ENCODE measurements at regions not wholly inside any gene's neighbourhood (a gene's known extent, or its start where the extent isn't known, plus 50 kb on each side); places are given as distances from the start of the nearest gene placed in this dataset.

DNA sequence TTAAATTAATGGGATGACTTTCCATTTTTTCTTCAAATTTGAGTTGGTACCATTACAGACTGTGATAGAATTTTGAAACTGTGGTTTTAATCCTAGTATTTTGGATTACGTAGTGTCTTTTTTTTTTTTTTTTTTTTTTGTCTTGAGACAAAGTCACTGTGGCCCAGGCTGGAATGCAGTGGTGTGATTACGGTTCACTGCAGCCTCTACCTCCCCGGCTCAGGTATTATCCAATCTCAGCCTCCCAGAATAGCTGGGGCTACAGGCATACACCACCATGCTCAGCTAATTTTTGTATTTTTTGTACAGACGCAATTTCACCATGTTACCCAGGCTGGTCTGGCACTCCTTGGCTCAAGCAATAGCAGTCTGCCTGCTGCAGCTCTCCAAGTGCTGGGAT is 87.1 kb downstream of the SOX4 start:
- Histone ChIP-seq H3K27ac (no peak overlapping the region), H3K4me3 (ENCODE audit: low read depth, low read length) (no peak overlapping the region), H3K4me2 (ENCODE audit: low read length) (no peak overlapping the region), H3K9me3 (ENCODE audit: control insufficient read depth, low read length) (no peaks in the 10 kb centered on the region), H3K79me2 (no peaks in the 10 kb centered on the region), H3K27me3 (ENCODE audit: control insufficient read depth, insufficient read depth, low read length) (no peaks in the 10 kb centered on the region), H3K36me3 (ENCODE audit: control insufficient read depth, insufficient read depth, low read length) (no peaks in the 10 kb centered on the region), H2AFZ (no peak overlapping the region), H3K4me1 (no peaks in the 10 kb centered on the region), H3K9ac (no peak overlapping the region)
- TF ChIP-seq, protein P1, sequence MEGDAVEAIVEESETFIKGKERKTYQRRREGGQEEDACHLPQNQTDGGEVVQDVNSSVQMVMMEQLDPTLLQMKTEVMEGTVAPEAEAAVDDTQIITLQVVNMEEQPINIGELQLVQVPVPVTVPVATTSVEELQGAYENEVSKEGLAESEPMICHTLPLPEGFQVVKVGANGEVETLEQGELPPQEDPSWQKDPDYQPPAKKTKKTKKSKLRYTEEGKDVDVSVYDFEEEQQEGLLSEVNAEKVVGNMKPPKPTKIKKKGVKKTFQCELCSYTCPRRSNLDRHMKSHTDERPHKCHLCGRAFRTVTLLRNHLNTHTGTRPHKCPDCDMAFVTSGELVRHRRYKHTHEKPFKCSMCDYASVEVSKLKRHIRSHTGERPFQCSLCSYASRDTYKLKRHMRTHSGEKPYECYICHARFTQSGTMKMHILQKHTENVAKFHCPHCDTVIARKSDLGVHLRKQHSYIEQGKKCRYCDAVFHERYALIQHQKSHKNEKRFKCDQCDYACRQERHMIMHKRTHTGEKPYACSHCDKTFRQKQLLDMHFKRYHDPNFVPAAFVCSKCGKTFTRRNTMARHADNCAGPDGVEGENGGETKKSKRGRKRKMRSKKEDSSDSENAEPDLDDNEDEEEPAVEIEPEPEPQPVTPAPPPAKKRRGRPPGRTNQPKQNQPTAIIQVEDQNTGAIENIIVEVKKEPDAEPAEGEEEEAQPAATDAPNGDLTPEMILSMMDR (IDR thresholded peaks at IDR 0.05) = no peak

DNA sequence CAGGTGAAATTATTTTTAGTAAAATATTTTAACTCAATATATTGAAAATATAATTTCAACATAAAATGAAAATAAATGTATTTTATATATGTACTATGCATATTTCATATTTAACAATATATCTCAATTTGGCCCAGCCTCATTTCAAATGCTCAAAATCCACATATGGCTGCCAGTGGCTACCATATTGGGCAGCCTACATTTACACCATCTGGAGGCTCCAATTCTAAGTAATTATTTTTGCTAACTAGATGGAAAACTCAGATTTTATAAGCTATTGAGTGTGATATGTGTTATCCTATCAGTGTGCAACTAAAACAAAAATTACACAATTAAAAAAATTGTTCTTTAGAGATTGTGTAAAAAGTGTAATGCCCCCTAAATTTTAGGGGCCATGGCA is 96.9 kb downstream of the SOX4 start:
- Histone ChIP-seq H3K9ac (no peak overlapping the region), H3K36me3 (ENCODE audit: control insufficient read depth, insufficient read depth, low read length) (no peaks in the 10 kb centered on the region), H3K27ac (no peak overlapping the region), H3K9me3 (ENCODE audit: control insufficient read depth, low read length) (no peaks in the 10 kb centered on the region), H3K4me3 (ENCODE audit: low read depth, low read length) (no peak overlapping the region), H3K4me2 (ENCODE audit: low read length) (no peak overlapping the region), H3K4me1 (no peaks in the 10 kb centered on the region), H3K27me3 (ENCODE audit: control insufficient read depth, insufficient read depth, low read length) (no peaks in the 10 kb centered on the region), H2AFZ (no peak overlapping the region), H3K79me2 (no peaks in the 10 kb centered on the region)
- TF ChIP-seq, protein P1 (IDR thresholded peaks at IDR 0.05) = no peak

DNA sequence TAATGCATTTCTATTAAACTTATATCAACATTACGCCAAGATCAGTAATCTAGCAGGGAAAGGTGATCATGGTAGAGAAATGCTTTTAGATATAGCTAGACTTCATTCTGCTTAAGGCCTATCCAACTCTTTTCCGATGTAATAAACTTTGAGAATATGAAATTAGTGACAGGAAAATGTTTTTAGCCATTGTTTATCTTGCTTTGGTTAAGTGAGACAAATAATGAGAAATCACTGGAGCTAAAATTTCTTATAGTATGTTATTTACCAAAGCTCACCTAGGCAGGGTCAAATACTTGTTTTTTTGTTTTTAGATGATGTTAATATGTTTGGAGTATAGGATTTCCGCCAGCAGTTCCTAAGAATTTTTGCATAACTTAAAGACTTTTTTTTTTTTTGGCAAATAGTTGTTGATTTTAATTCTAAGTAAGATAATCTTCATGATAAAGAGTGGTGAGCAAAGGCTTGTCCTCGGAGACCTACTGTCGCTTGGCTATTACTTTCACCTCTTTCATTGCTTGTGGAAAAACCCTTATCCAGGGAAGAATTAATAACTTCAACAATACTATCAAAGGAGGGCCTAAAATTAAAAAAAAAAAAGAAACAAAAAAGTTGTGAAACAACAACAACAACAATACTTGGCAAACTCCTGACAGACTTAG is 98.3 kb downstream of the SOX4 start:
- Histone ChIP-seq H2AFZ (no peak overlapping the region), H3K4me2 (ENCODE audit: low read length) (no peak overlapping the region), H3K4me1 (no peaks in the 10 kb centered on the region), H3K27ac (no peak overlapping the region), H3K9ac (no peak overlapping the region), H3K27me3 (ENCODE audit: control insufficient read depth, insufficient read depth, low read length) (no peaks in the 10 kb centered on the region), H3K9me3 (ENCODE audit: control insufficient read depth, low read length) (no peaks in the 10 kb centered on the region), H3K4me3 (ENCODE audit: low read depth, low read length) (no peak overlapping the region), H3K36me3 (ENCODE audit: control insufficient read depth, insufficient read depth, low read length) (no peaks in the 10 kb centered on the region), H3K79me2 (no peaks in the 10 kb centered on the region)
- TF ChIP-seq, protein P1 (IDR thresholded peaks at IDR 0.05) = no peak

DNA sequence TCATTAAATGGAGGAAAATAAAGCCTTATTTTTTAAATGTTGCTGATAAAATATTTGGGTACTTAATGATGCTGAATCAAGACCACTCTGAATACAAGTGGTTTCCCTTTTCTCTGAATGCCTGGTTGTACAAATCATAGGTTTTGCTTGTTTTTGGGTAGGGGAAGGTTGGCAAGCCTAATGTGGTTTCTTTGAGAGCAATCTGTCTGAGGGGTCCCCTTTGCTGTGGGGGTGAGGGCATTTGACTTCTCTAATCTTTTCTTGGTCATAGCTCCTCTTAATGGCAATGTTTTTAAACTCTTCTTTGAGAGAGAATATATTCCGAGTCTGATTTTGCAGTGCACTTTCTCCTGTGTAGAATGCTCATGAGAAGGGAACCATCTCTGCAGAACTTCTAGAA is 99.2 kb downstream of the SOX4 start:
- H3K27me3 ChIP-seq (ENCODE audit: control insufficient read depth, insufficient read depth, low read length) = no peaks in the 10 kb centered on the region
- H3K79me2 ChIP-seq = no peaks in the 10 kb centered on the region
- no peak overlapping the region for H3K27ac ChIP-seq
- H3K9ac ChIP-seq = no peak overlapping the region
- TF ChIP-seq, protein P1 (IDR thresholded peaks at IDR 0.05) = no peak
- H3K36me3 ChIP-seq (ENCODE audit: control insufficient read depth, insufficient read depth, low read length) = no peaks in the 10 kb centered on the region
- H3K4me3 ChIP-seq (ENCODE audit: low read depth, low read length) = no peak overlapping the region
- H3K9me3 ChIP-seq (ENCODE audit: control insufficient read depth, low read length) = no peaks in the 10 kb centered on the region
- H2AFZ ChIP-seq = no peak overlapping the region
- no peaks in the 10 kb centered on the region for H3K4me1 ChIP-seq
- H3K4me2 ChIP-seq (ENCODE audit: low read length) = no peak overlapping the region

DNA sequence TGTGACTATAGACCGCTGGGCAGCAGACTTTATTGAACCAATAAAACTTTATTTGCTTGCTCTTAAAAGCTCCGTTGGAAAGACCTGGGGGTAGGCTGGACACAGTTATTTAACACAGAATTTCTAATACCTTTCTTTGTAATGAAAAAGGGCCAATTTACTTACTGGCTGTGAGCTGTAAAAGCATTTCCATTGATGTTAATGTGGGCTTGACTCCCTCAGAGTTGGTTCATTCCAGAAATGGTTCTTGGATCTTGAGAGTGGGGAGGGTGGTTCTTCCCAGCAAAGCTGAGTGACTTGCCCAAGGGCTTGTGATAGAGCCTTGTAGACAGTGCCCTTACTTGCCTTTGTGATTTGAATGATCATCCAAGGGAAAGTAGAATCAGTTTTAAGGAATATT is 100.6 kb downstream of the SOX4 start:
- Histone ChIP-seq H3K4me2 (ENCODE audit: low read length) (no peak overlapping the region), H3K27ac (no peak overlapping the region), H3K9me3 (ENCODE audit: control insufficient read depth, low read length) (no peaks in the 10 kb centered on the region), H3K36me3 (ENCODE audit: control insufficient read depth, insufficient read depth, low read length) (no peaks in the 10 kb centered on the region), H3K79me2 (no peaks in the 10 kb centered on the region), H3K4me3 (ENCODE audit: low read depth, low read length) (no peak overlapping the region), H2AFZ (no peak overlapping the region), H3K27me3 (ENCODE audit: control insufficient read depth, insufficient read depth, low read length) (no peaks in the 10 kb centered on the region), H3K9ac (no peak overlapping the region), H3K4me1 (no peaks in the 10 kb centered on the region)
- TF ChIP-seq, protein P1 (IDR thresholded peaks at IDR 0.05) = no peak
